ENCODE measurements at regions not wholly inside any gene's neighbourhood (a gene's known extent, or its start where the extent isn't known, plus 50 kb on each side); places are given as distances from the start of the nearest gene placed in this dataset.
"Not testable (repeated sequence)": the region's sequence is repeated elsewhere in the genome, so short reads cannot be mapped to it uniquely, and the experiment has no call there.

GRCh38 chr14:44453433-44454171 is 53.5 kb downstream of the FSCB start:
- peak in 3 of 56 donors; percentile 0 to 30 (median 0) for DNase-seq

- DNase-seq, result not testable (repeated sequence)
Observed at GRCh38 chr14:44450232-44450631, 56.9 kb downstream of the FSCB start.

DNA sequence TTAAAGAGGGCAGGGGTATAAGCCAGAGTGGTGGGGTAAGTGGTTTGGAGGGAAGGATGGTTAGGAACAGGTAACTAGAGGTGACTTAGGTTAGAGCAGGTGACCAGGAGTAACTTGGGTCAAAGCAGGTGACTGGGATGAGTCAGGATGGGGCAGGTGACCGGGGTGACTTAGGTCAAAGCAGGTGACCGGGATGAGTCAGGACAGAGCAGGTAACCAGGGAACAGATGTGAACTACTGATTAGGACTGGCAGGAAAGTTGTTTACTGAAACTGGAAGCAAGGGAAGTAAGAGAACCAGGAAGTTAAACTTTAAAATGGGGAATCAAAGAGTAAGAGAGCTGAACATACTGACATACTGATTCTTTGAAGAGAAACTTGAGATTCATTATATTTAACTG is 57.4 kb downstream of the FSCB start:
- DNase-seq, result no peak

DNA sequence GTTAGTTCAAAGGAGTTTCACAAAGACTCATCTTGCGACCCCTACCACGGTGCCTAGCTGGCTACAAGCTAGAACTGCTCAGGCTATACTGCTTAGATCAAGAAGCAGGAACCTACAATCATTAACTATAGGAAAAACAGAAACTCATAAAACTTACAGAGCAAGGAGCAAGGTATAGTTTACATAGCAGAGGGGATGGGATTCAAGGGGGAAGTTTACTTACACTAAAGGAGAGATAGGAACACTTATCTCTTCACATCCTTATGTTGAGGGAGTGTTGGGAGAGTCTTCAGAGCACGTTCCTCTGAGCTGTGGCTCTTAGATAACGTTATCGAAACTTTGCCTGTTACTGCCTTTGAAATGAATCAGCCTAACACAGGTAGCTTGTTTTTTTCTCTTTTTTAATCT is 58.1 kb downstream of the FSCB start:
- no peak for DNase-seq

- DNase-seq, result no peak
Observed at GRCh38 chr14:44446965-44447364, 60.1 kb downstream of the FSCB start.

GRCh38 chr14:44444454-44444853 is 62.6 kb downstream of the FSCB start:
- DNase-seq, result no peak

DNA sequence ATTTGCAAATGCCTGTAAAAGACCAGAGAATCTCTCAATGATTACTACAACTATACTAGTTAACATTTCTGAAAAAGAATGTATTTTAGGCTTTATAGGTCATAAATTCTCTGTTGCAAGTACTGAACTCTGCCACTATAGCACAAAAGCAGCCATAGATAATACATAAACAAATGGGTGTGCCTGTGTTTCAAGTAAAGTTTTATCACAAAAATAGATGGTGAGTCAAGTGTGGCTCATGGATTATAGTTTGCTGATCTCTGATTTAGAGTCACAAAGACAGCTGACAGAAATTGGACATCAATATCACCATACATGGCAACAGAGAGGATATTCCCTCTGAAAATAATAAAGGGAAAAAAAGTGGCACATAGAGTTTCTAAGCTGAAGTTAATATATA is 68.1 kb downstream of the FSCB start:
- DNase-seq, result no peak

DNA sequence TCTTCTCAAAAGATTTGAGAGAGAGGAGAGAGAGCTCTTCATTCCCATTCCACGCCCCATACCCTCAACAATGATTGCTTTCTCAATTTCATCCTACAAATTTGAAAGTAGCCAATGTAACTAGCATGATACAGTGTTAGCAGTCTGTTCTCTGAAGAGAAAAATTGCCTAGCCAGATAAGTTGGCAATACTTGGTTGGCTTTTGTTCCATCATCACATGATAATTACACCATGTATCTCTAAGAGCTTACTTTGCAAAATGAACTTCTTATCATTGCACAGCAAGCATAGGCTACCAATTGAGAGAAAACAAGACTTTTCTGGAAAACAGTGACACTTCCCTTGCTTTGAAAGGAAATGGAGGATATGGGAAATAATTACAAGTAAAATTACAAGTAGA is 68.9 kb downstream of the FSCB start:
- no peak for DNase-seq

- no peak for DNase-seq
Observed at GRCh38 chr14:44436458-44436857, 70.6 kb downstream of the FSCB start.

- DNase-seq, result no peak
Observed at GRCh38 chr14:44428231-44428945, 78.7 kb downstream of the FSCB start.

- DNase-seq, result no peak
Observed at GRCh38 chr14:44422699-44423098, 84.4 kb downstream of the FSCB start.

DNA sequence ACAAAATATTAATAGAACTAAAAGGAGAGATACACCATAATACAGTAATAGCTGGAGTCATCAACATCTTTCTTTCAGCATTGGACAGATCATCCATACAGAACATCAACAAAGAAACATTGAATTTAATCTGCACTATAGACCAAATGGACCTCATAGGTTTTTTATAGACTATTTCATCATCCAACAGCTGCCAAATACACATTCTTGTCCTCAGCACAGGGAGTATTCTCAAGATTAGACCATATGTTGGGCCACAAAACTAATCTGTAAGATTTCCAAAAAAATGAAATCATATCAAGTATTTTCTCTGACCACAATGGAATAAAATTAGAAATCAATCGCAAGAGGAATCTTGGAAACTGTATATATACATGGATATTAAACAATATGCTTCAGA is 86.9 kb downstream of the FSCB start:
- no peak for DNase-seq

GRCh38 chr14:44418856-44419255 is 88.2 kb downstream of the FSCB start:
- DNase-seq, result no peak

DNA sequence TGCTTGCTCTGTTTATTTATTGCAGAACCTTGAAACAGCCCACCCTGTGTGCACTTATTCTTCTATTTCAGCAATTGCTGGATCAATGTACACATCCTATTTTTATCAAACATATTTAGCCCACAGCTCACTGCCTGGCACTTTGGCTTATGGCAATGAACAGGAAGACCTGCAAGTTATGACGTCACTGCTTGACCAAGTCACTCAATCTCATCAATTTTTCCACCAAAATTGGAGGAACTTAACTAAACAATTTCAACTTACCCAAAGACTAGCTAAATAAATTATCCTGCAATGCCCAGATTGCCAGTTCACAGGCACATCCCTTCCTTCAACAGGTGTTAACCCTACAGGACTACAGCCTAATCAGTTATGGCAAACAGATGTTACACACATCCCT is 89.3 kb downstream of the FSCB start:
- DNase-seq, result no peak

DNA sequence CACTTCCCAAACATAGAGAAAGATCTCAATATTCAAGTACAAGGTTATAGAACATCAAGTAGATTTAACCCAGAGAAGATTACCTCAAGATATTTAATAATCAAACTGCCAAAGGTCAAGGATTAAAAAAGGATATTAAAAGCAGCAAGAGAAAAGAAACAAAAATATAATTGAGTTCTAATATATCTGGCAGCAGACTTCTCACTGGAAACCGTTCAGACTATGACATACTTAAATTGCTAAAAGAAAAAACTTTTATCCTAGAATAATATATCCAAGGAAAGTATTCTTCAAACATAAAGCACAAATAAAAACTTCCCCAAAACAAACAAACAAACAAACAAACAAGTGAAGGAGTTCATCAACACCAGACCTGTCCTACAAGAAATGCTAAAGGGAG is 92.4 kb downstream of the FSCB start:
- DNase-seq, result no peak

DNA sequence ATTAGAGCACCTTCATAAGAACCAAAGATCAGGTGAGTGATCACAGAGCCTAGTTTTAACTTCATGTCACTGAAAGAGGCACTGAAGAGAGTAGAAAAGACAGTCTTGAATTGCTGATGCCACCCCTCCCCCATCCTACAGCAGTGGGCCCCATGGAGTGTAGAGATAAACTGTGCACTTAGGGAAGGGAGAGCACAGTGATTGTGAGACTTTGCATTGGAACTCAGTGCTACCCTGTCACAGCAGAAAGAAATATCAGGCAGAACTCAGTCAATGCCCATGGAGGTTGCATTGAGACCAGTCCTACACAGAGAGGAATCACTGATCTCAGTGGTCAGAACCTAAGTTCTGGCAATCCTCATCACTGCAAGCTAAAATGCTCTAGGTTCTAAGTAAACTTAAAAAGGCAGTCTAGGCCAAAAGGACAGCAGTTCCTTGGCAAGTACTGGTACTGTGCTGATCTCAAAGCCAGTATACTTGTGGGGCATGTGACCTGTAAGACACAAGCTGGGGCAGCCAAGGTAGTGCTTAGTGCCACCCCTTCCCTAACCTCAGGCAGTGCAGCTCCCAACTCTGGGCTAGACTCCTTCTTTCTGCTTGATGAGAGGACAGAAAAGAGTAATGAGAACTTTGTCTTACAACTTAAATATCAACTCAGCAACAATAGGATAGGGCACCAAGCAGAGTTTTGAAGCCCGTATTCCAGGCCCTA is 94.1 kb downstream of the FSCB start:
- DNase-seq, result no peak

- no peak for DNase-seq
Observed at GRCh38 chr14:44405011-44405486, 102.0 kb downstream of the FSCB start.

DNA sequence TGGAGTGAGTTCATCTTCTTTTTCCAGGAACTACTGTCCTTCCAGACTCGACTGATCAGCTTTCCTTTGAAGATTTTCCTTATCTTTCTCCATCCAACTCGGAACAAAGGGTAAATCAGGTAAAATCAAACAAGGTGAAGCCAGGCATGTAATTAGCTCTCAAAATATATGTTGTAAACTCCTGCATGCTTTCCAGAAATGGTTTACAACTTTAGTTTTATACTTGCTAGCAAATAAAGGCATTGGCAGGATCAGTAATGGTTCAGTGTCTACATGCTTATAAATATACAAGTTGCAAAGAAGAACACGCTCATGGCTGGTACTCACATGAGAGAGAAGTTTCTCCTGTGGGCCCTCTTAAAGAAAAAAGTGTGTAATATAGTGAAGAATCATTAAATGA is 102.5 kb downstream of the FSCB start:
- no peak for DNase-seq

DNA sequence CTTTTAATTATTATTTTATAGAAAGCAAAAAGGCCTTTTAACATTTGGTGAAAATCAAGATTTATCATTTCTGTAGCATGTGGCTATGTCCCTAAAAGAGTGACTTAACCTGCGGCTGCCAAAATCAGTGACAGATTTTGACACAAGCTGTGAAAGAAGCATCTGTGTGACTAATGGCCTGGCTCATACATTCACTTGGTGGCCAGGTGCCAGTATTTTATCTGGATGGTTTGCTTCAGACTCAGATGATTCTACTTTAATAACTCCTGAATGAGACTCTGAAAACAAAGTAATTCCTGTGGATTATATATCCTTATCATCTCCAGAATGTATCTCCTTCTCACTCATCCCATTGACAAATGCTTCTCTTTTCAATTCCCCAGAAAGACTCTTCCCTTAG is 103.0 kb downstream of the FSCB start:
- peak in 5 of 56 donors; percentile 2 to 13 (median 7) for DNase-seq

GRCh38 chr14:44403193-44403592 is 103.9 kb downstream of the FSCB start:
- no peak for DNase-seq

DNA sequence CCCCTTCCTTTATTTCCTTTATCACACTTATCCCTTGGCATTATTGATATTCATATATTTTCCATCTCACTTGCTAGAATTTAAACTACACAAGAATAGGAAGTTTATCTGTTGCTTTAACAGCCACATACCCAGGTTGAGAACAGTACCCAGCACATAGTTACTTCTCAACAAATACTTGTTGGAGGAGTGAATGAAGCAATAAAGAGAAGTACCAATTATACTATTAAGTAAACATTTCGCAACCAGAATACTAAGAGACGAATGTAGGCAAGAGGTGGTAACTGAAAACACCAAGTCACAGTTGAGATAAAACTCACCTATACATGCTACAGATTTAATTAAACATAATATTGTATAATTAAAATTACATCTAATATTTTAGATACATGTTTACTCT is 110.9 kb downstream of the FSCB start:
- no peak for DNase-seq

DNA sequence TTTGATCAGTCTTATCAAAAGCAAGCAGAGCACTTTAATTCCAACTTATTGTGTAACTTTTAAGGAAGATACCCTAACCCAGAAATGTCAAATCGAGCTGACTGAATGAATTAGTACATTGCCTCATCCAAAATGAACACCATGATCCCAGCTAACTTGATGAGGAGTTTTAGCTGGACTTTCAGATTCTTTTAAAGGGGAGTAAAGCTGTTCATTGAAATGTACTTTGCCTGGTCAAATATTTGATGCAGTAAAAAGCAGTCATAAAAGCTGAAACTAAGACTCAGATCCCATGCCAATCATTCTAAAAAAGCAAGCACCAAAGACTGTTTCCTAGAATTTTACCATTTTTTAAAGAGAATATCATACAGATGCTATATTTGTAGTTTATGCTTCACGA is 114.1 kb downstream of the FSCB start:
- no peak for DNase-seq

Measured in amygdala (tissue), 56 donors.